GM21526 (cell line): ENCODE measurements at regions not wholly inside any gene's neighbourhood (a gene's known extent, or its start where the extent isn't known, plus 50 kb on each side); places are given as distances from the start of the nearest gene placed in this dataset.
"Not testable (repeated sequence)": the region's sequence is repeated elsewhere in the genome, so short reads cannot be mapped to it uniquely, and the experiment has no call there.

Source experiments
- ATAC-seq: cut with Tn5 transposase; IDR thresholded peaks from one replicate; pipeline ENCODE4 v1.9.1; 2021; ENCODE audit warnings: moderate library complexity; ENCODE audit not compliant: unreplicated experiment, low FRiP score

DNA sequence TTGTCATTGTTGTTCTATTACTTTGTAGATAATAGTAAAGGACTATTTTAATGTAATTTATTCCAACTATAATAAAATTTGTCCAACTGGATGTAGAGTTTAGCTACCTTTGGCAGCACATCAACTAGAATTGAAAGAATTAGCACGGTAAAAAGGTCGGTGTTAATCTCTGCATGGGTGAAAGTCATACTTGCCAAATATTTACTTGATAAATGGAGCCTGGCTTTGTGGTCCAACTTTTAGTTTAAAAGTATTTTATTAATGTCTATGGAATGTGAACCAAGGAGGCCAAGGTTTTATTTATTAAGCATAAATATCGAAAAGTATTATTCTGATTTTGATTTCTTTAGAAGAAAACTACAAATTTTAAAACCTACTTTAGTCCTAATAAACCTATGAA is 1389.0 kb downstream of the PCDH9 start:
- ATAC-seq: no peak

DNA sequence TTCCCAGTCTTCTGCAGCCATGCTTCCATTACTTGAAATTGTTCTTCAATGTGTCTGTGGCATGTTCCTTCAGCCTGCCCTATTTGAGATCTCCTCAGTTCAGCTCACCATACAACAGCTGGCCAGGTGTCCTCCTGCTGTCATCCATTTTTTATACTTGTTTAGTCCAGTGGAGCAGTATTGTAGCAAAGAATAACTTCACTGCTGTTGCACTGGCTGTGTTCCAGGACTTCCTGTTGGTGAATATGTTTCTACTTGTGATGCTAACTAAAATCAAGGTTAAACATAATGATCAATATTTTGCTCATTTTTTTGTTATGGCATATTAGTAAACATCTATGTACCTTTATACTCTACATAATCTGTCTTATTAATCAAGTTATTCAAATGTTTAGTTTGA is 1394.1 kb downstream of the PCDH9 start:
- no peak for ATAC-seq

DNA sequence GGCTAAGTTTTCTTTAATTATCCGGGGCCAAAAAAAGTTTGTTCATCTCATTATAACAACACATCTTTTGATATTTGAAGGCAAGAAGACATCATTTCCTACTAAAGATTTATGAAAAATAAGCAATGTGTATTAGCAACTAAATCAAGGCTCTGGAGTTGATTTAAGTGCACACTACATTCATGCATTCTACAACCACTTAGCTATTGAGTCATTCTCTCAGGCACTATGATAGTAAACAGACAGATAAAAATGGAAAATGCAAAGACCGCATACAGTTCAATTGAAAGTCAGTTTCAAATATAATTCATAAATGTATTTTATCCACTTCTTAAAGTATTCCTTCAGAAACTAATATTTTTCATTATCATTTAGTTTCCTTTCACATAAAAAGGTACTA is 1395.2 kb downstream of the PCDH9 start:
- no peak for ATAC-seq

DNA sequence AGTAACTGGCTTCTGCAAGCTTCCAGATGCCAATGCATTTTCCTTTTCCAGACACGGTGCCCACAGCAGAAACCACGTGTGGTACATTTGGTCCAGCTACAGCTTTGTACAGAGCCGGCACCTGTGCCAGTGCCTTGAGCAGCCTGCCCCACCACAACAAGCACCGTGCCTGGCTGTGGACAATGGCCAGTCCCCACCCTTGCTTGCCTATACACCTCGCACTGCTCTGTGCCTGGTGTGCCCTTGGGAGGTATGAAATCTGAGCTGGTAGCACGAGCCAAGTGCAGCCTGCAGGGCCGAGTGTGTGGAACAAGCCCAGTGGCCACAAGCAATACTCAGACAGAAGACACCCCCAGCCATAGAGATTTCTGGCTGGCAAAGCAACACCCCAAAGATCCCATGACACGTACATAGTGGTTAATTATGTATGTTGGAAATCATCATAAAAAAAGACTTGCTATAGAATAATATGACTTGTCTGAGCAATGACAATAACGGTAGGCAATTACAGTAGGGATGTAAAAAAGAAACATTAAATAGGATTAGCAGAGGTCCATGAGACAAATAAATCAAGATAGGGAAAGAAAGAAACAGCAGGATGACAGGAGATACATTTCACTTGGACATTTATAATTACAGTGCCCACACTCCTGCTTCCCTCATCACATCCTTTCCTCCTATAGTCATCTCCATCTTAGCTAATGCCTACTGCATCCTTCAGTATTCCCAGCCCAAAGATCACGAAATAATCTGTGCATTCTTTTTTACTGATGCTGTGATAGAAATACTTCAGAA is 1399.5 kb downstream of the PCDH9 start:
- ATAC-seq: no peak

DNA sequence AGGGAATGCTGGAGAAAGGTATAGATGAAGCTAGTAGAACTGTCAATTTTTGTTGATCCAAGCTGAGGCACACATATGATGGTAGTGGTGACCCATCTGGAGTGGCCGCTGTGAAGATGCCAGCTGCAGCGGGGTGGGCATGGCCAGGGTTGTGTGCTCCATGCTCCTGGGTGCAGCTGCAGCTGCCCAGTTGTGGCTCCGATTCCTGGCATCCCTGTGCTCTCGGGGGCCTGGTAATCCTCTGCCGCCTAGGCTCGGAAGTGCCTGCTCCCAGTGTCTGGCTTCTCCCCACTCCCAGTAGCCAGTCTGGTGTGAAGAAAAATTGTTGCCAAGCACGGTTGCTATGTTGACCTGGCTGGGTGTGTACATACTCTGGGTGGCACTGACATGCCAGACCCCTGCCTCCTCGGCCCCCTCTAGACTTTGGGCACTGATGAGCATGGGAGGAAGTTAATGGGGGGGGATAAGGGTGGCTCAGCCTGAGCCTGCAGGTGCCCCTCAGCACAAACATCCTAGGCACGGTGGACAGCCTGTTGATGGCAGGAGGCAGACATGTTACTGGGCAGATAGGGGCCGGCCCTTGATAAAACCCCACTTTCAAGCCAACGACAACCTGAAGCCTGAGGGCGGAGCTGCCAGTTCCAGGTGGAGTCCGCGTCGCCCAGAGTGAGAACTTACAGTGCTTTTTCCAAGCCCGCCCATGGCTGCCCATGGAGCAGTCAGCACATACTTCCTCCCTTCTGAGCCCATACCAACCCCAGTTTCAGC is 1400.7 kb downstream of the PCDH9 start:
- no peak for ATAC-seq

DNA sequence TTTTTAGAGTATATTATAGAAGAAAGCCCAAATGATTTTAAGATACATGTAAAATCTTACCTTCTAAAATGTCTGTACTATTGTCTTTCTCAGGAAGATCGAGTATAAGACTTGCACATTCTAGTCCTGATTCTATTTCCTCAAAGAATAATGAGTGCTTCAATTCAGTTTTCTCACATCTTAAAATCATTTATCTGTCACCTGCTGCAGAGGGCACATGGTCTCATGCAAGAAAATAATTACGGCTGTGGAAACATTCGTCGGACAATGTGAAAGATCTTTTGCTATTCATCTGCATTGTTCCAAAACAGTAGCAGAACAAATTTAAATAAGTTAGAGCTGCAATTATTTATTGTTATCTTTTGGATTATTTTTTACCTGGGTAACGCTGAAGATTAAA is 1403.5 kb downstream of the PCDH9 start:
- ATAC-seq: no peak

DNA sequence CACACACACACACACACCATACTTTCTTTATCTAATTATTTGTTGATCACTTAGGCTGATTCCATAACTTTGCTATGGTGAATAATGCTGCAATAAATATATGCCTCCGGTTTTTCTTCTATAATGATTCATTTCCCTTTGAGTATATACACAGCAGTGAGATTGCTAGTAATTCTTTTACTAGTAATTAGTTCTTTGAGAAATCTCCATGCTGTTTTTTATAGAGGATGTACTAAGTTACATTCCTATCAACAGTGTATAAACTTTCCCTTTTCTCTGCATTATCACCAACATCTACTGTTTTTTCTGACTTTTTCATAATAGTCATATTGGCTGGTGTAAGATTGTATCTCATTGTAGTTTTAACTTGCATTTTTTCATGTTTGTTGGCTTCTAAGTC is 1405.1 kb downstream of the PCDH9 start:
- no peak for ATAC-seq

DNA sequence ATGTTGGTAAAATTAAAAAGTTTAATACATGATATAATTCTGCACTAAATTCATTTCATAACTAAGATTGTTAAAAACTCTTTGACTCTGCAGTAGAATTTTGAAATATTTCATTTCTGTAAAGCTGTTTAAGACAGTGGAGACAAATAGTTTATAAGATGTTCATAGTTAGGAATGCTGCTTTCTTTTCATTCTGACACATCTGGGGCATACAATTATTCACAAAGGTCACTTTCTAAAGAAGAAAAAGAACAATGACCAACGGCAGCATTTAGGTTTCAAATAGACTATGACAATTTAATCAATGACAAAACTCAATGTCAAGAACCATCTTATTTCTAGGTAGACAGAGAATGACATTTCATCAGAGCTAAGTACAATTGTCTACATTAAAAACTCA is 1422.1 kb downstream of the PCDH9 start:
- no peak for ATAC-seq

DNA sequence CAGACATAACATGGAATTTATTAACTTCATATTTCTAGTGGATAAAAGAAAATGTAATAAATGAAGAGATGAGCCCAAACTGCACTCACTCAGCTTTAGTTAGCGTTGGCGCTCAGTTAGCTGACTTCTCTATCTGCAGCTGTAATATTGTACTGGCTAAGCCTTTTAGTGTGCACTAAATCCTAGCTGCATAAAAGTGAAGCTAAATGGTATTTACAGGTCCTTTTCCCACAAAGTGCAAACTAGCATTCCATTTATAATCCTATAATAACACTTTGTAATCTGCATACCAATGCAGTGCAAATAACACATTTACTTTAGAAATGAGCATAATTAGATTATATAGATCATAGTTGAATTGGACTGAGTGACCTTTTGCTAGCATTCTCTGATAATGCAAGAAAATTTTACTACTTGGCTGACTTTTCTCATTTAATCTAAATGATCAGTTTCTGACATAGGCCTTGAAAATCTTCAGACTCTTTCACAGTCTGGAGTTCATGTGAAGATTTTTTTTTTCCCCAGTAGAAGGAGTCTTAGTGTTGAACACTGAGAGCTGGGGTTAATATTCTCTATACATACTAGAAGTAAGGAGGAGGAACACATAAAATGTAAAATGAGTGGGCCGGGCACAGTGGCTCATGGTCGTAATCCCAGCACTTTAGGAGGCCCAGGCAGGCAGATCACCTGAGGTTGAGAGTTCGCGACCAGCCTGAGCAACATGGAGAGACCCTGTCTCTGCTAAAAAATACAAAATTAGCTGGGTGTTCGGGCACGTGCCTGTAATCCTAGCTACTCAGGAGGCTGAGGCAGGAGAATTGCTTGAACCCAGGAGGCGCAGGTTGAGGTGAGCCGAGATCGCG is 1426.4 kb downstream of the PCDH9 start:
- no peak for ATAC-seq

DNA sequence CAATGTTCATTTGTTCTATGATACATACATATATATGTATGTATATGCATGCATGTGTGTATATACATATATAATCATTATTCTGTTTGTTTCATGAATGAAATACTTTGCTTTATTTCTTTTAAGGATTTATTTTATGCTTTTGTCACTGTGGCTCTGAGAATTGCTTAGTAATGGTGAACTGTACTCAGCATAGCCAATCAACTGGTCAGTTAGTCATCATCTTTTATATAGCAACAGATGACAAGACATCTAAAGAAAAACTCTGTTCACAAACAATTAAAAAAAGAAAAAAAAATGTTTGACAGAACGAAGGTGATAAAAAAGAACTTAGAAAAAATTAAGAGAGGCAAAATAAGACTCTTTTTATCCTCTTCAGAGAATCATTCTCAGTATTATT is 1440.3 kb downstream of the PCDH9 start:
- ATAC-seq: no peak

DNA sequence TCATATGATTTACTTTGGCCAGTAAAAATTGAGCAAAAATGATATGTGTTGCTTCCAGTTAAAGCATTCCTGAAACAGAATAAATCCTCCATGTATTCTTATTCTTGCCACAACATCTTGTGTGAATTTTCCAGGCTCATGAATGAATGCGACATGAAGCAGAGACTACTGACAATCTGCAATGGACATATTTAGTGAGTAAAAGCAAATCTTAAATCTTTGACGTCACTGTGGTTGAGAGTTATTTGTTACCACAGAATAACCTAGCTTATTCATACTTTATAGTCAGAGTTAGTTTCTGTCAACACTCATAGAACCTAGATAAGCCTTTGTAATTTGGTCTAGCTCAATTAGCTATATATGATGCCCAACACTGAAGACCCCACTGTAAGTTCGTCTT is 1443.1 kb downstream of the PCDH9 start:
- no peak for ATAC-seq

DNA sequence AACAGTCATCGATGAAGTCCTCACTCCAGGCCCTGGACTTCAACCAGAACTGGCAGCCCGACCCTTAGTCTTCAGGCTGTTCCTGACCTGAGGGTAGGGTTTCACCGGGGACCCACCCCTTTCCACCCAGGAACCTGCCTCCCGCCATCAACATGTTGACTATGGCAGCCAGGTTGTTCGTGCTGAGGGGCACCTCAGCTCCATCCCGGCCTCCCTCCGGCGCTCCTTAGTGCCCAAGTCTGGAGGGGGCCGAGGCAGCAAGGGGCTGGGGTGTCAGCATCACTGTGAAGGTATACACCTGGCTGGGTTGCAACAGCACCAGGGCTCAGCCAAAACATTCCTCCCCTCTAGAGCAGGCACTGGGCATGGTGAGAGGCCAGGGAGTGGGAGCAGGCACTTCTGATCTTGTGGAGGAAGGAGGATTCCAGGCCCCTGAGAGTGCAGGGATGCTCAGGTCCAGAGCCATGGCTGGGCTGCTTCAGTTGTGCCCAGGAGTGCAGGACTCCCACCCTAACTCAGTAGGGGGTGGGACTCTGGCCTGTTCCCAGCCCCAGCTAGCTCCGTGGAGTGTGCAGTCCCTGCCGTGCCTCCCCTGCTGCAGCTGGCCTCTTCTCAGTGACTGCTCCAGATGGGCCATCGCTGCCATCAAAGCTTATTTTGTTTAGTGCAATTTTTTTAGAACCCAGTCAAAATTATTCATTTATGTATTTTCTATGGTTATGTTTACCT is 1445.9 kb downstream of the PCDH9 start:
- ATAC-seq: no peak

DNA sequence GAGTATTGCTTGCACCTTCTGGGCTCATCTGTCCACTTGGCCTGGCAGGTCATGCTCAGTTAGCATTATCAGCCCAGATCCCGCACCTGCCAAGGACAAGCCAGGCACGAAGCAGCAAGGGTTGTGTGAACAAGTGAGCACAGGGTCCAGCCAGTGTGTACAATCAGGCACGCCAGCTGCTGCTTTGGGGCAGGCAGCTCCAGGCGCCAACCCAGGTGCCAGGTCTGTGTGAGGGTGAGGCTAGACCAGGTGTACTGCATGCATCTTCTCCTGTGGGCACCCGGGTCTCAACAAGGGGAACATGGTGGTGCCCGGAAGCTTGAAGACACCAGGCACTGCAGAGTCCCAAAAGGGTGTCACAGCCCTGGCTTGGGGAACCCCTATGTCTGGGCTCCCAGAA is 1446.8 kb downstream of the PCDH9 start:
- ATAC-seq: no peak

DNA sequence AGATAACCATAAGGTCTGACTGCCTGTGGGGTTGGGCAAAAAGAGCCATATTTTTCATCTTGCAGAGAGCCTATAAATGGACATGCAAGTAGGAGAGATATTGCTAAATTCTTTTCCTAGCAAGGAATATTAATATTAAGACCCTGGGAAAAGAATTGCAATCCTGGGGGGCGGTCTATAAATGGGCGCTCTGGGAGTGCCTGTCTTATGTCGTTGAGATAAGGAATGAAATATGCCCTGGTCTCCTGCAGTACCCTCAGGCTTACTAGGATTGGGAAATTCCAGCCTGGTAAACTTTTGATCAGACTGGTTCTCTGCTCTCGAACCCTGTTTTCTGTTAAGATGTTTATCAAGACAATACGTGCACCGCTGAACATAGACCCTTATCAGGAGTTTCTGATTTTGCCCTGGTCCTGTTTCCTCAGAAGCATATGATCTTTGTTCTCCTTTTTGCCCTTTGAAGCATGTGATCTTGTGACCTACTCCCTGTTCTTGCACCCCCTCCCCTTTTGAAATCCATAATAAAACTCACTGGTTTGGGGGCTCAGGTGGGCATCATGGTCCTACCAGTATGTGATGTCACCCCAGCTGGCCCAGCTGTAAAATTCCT is 1458.3 kb downstream of the PCDH9 start:
- not testable (repeated sequence) for ATAC-seq

DNA sequence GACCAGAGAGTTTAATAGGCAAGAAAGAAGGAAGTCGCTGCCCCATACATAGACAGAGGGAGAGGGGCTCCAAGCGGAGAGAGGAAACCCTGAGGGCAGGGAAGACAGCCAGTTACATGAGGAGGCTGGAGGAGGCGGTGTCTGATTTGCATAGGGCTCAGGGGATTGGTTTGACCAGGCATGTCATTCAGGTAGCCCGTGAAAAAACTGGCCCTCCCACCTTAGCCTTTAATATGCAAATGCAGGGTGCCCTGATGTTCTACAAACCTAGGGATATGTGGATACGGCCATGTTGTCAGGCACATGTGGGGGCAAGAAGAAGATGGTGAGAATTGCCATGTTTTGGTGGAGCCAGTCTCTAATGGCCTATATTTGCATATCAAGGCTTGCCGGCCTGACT is 1461.6 kb downstream of the PCDH9 start:
- ATAC-seq: no peak

DNA sequence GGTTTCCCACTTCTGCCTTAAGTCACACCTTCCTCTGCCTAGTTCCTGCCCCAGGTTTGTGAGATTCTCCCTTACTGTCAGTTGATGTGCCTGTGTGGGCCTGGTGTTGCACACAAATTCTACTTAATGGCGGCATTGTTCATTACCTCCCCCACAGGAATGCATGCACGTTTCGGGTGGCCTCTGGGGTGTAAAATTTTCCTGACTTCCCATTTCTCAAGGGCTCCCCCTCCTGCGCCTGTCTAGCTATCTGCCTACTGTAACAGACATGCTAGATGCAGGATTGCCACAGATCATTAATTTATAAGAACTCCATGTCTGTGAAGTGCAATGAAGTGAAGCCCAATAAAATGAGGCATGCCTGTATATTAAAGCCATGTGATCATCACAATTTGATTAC is 1466.3 kb downstream of the PCDH9 start:
- no peak for ATAC-seq

DNA sequence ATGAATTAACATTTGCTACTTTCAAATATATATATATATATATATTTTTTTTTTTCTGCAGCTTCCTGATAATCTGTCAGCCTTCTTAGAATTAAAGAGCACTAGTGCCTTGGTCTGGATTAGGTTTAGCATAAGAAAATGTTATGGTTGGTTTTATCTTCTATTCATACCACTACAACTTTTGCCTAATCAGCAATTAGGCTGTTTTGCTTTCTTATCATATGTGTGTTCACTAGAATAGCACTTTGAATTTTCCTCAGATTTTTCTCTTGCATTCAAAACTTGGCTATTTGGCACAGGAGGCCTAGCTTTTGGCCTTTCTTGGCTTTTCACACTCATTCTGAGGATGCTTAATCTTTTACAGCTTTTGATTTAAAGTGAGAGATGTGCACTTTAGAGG is 1468.1 kb downstream of the PCDH9 start:
- ATAC-seq: no peak

DNA sequence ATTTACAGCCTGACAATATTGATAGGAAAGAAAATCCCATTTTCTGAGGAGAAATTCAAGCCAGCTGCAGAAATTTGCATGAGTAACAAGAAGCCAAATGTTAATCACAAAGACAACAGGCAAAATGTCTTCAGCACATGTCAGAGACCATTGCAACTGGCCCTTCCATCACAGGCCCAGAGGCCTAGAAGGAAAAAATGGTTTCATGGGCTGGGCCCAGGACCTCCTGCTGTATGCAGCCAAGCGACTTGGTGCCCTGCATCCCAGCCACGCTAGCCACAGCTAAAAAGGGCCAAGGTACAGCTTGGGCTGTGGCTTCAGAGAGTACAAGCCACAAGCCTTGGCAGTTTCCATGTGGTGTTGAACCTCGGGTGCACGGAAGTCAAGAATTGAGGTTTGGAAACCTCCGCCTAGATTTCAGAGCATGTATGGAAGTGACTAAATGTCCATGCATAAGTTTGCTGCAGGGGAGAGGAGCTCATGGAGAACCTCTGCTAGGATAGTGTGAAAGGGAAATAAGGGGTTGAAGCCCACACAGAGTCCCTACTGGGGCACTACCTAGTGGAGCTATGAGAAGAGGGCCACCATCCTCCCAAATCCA is 1474.0 kb downstream of the PCDH9 start:
- no peak for ATAC-seq

DNA sequence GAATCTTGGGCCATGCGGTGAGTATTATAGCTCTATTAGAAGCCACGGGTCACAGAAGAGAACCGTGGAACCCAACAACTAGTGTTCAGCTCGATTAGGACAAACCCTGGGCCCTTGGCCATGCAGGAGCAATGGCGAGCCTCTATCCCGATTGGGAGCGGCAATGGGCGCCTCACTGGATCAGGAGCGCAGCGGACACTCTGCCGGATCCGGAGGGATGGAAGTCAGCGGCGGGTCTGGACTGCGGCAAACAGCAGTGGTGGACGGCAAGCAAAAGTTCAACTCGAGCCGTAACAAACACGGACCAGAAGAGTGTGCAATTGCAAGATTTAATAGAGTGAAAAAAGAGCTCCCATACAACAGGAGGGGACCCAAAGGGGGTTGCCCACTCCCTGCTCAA is 1481.9 kb downstream of the PCDH9 start:
- no peak for ATAC-seq
